ENCODE measurements at regions not wholly inside any gene's neighbourhood (a gene's known extent, or its start where the extent isn't known, plus 50 kb on each side); places are given as distances from the start of the nearest gene placed in this dataset.

GRCh38 chr2:173593109-173593508, 238.4 kb downstream of the CDCA7 start:
- no peak for DNase-seq

GRCh38 chr2:173596244-173596643, 241.6 kb downstream of the CDCA7 start:
- DNase-seq: no peak

GRCh38 chr2:173598525-173598924, 243.9 kb downstream of the CDCA7 start:
- DNase-seq: no peak

GRCh38 chr2:173599821-173600359, 245.2 kb downstream of the CDCA7 start:
- DNase-seq: no peak

- no peak for DNase-seq
Measured at GRCh38 chr2:173602153-173602795, 247.6 kb downstream of the CDCA7 start.

GRCh38 chr2:173605994-173606393, 251.3 kb downstream of the CDCA7 start:
- DNase-seq: no peak

GRCh38 chr2:173606619-173607248, 252.1 kb downstream of the CDCA7 start:
- no peak for DNase-seq

GRCh38 chr2:173607606-173608311, 253.1 kb downstream of the CDCA7 start:
- DNase-seq: no peak

GRCh38 chr2:173611121-173611520, 256.4 kb downstream of the CDCA7 start:
- DNase-seq: no peak

GRCh38 chr2:173612354-173612753, 257.7 kb downstream of the CDCA7 start:
- DNase-seq: no peak

GRCh38 chr2:173613386-173613785, 258.7 kb downstream of the CDCA7 start:
- DNase-seq: no peak

- DNase-seq: no peak
Measured at GRCh38 chr2:173614265-173614930, 259.7 kb downstream of the CDCA7 start.

GRCh38 chr2:173623438-173624319, 269.0 kb downstream of the CDCA7 start:
- no peak for DNase-seq

GRCh38 chr2:173625315-173625714, 270.6 kb downstream of the CDCA7 start:
- no peak for DNase-seq

- no peak for DNase-seq
Measured at GRCh38 chr2:173629076-173629475, 274.4 kb downstream of the CDCA7 start.

GRCh38 chr2:173630425-173631126, 275.9 kb downstream of the CDCA7 start:
- no peak for DNase-seq

- DNase-seq: peak; percentile 3
Measured at GRCh38 chr2:173631127-173631460, 276.4 kb downstream of the CDCA7 start.

GRCh38 chr2:173644146-173644545, 289.5 kb downstream of the CDCA7 start:
- no peak for DNase-seq

GRCh38 chr2:173647681-173648311, 293.1 kb downstream of the CDCA7 start:
- DNase-seq: no peak

- DNase-seq: no peak
Measured at GRCh38 chr2:173648816-173649215, 294.1 kb downstream of the CDCA7 start.

- DNase-seq: no peak
Measured at GRCh38 chr2:173649527-173650219, 295.0 kb downstream of the CDCA7 start.

All from DMS 273 treated with DMSO at 0.1 percent for 48 hours (cell line).